Upper lobe of right lung (tissue), 1 donor: ENCODE measurements at regions not wholly inside any gene's neighbourhood (a gene's known extent, or its start where the extent isn't known, plus 50 kb on each side); places are given as distances from the start of the nearest gene placed in this dataset.

Source experiments
- ATAC-seq: fragments of 200-7000 bp; cut with Tn5 transposase; one replicate; pipeline ENCODE4 v1.9.1; 2020; ENCODE audit warnings: mild to moderate bottlenecking, moderate library complexity
- DNase-seq: peaks from one replicate; pipeline ENCODE4 v3.0.0-alpha.2; 2020
- H3K27ac ChIP-seq: fragments of 200-600 bp; one replicate; pipeline ENCODE4 v1.8.0; 2022
- H3K27me3 ChIP-seq: fragments of 200-600 bp; one replicate; pipeline ENCODE4 v1.8.0; 2022; ENCODE audit warnings: mild to moderate bottlenecking
- H3K36me3 ChIP-seq: fragments of 200-600 bp; one replicate; pipeline ENCODE4 v1.8.0; 2022
- H3K4me1 ChIP-seq: fragments of 200-600 bp; one replicate; pipeline ENCODE4 v1.8.0; 2022
- H3K4me3 ChIP-seq: fragments of 200-600 bp; one replicate; pipeline ENCODE4 v1.8.0; 2022; ENCODE audit warnings: mild to moderate bottlenecking
- H3K9me3 ChIP-seq: fragments of 200-600 bp; one replicate; pipeline ENCODE4 v1.8.0; 2022
- CTCF ChIP-seq: fragments of 200-600 bp; IDR thresholded peaks from one replicate; pipeline ENCODE4 v1.8.0; 2022; ENCODE audit warnings: antibody characterized with exemption
- intact Hi-C: fragments of 100-400 bp; cut with DNase I; formaldehyde crosslinking; loops from one replicate; pipeline ENCODE4 v1.11.0; 2022
- donor health status: DM: no; HTN: yes; CAD: no; lungs with severe emphysema.

GRCh38 chr7:32393861-32394260 lies 96.3 kb downstream of the LSM5 start:
- TF ChIP-seq CTCF: no peak
- Histone ChIP-seq H3K9me3 (no peaks in the 10 kb centered on the region), H3K4me1 (no peaks in the 10 kb centered on the region), H3K36me3 (no peaks in the 10 kb centered on the region), H3K27me3 (no peaks in the 10 kb centered on the region), H3K27ac (no peak overlapping the region), H3K4me3 (no peak overlapping the region)
- intact Hi-C loops: no loop called here
- ATAC-seq: no peak
- no peak for DNase-seq

- Histone ChIP-seq H3K4me1 (no peaks in the 10 kb centered on the region), H3K9me3 (no peaks in the 10 kb centered on the region), H3K27me3 (no peaks in the 10 kb centered on the region), H3K36me3 (no peaks in the 10 kb centered on the region), H3K27ac (no peak overlapping the region), H3K4me3 (no peak overlapping the region)
- TF ChIP-seq CTCF: no peak
- intact Hi-C loops: no loop called here
- ATAC-seq (no peak), DNase-seq (no peak)
Measured at GRCh38 chr7:32390210-32390609, 100.0 kb downstream of the LSM5 start.

- Histone ChIP-seq H3K4me1 (no peaks in the 10 kb centered on the region), H3K27ac (no peak overlapping the region), H3K9me3 (no peaks in the 10 kb centered on the region), H3K36me3 (no peaks in the 10 kb centered on the region), H3K4me3 (no peak overlapping the region), H3K27me3 (no peaks in the 10 kb centered on the region)
- no peak for DNase-seq
- ATAC-seq: no peak
- no peak for TF ChIP-seq CTCF
- intact Hi-C loops: no loop called here
Measured at GRCh38 chr7:32385316-32385956, 104.7 kb downstream of the LSM5 start.

- Histone ChIP-seq H3K4me3 (no peak overlapping the region), H3K27me3 (no peaks in the 10 kb centered on the region), H3K4me1 (no peaks in the 10 kb centered on the region), H3K36me3 (no peaks in the 10 kb centered on the region), H3K9me3 (no peaks in the 10 kb centered on the region), H3K27ac (no peak overlapping the region)
- no peak for TF ChIP-seq CTCF
- ATAC-seq (no peak), DNase-seq (no peak)
- intact Hi-C loops: no loop called here
Measured at GRCh38 chr7:32381024-32381601, 109.1 kb downstream of the LSM5 start.

- Histone ChIP-seq H3K27ac (no peak overlapping the region), H3K36me3 (no peaks in the 10 kb centered on the region), H3K4me3 (no peak overlapping the region), H3K9me3 (no peaks in the 10 kb centered on the region), H3K4me1 (no peaks in the 10 kb centered on the region), H3K27me3 (no peaks in the 10 kb centered on the region)
- no peak for ATAC-seq
- DNase-seq: no peak
- intact Hi-C loops: no loop called here
- TF ChIP-seq CTCF: no peak
Measured at GRCh38 chr7:32379510-32380112, 110.6 kb downstream of the LSM5 start.
